ENCODE measurements at regions not wholly inside any gene's neighbourhood (a gene's known extent, or its start where the extent isn't known, plus 50 kb on each side); places are given as distances from the start of the nearest gene placed in this dataset.

GRCh38 chr9:2320114-2320513 lies 301.5 kb upstream of the VLDLR start:
- Histone ChIP-seq H3K79me2 (ENCODE audit: control insufficient read depth, insufficient read depth, low read length) (no peaks in the 10 kb centered on the region), H3K36me3 (ENCODE audit: control insufficient read depth in 2 of 2, extremely low read depth in 1 of 2, insufficient read depth in 2 of 2, low read length in 2 of 2) (no peaks in the 10 kb centered on the region), H3K9me1 (replicated peaks; ENCODE audit: control insufficient read depth, extremely low read depth, insufficient read depth, low read length) (no peaks in the 10 kb centered on the region), H3K27ac (ENCODE audit: insufficient read depth, low read depth, low read length) (no peak overlapping the region), H3K4me1 (ENCODE audit: control insufficient read depth, extremely low read depth, insufficient read depth, low read length) (no peaks in the 10 kb centered on the region), H3K9me3 (replicated peaks; ENCODE audit: control insufficient read depth, insufficient read depth, low read length) (no peaks in the 10 kb centered on the region), H3K4me2 (ENCODE audit: insufficient read depth, low read length) (no peak overlapping the region), H3K4me3 (replicated peaks in 1 of 3; ENCODE audit: insufficient read depth in 1 of 3, low read depth in 1 of 3, low read length in 3 of 3) (no peak overlapping the region), H2AFZ (ENCODE audit: low read depth, low read length) (no peak overlapping the region), H3K27me3 (ENCODE audit: control insufficient read depth in 2 of 2, insufficient read depth in 2 of 2, low read length in 2 of 2) (no peaks in the 10 kb centered on the region), H3K9ac (replicated peaks; ENCODE audit: extremely low read depth, insufficient read depth, low read length) (no peak overlapping the region), H4K20me1 (replicated peaks; ENCODE audit: control insufficient read depth, extremely low read depth, insufficient read depth, low read length) (no peaks in the 10 kb centered on the region)
- intact Hi-C loops (cut with micrococcal nuclease) (loop anchor here (5.0 kb wide), 1 partner anchor 407 kb away; no protein-coding TSS in a partner anchor), dilution Hi-C loops (cut with MboI; ENCODE audit: extremely low pct_ligation_motif_present, low sequenced_read_pairs) (no loop called here)
- no peak for TF ChIP-seq MYC (IDR thresholded peaks at IDR 0.05; ENCODE audit: low read depth, low read length)
- no peak for TF ChIP-seq CTCF (IDR thresholded peaks at IDR 0.05; ENCODE audit: extremely low read depth in 1 of 2, insufficient read depth in 1 of 2, low read depth in 1 of 2, low read length in 2 of 2)
- no peak for TF ChIP-seq POLR2A (IDR thresholded peaks at IDR 0.05; ENCODE audit: low read depth, low read length)
- no peak for TF ChIP-seq FOS (IDR thresholded peaks at IDR 0.05; ENCODE audit: borderline replicate concordance, insufficient read depth, low read length)
- TF ChIP-seq MAX (IDR thresholded peaks at IDR 0.05; ENCODE audit: insufficient read depth, insufficient read length), result no peak
- TF ChIP-seq JUN (IDR thresholded peaks at IDR 0.05; ENCODE audit: borderline replicate concordance, insufficient read depth, insufficient read length, low read depth), result no peak
- TF ChIP-seq EZH2 (IDR thresholded peaks at IDR 0.05; ENCODE audit: borderline replicate concordance, low read depth, low read length, severe bottlenecking), result no peak
- TF ChIP-seq GATA2 (IDR thresholded peaks at IDR 0.05; ENCODE audit: insufficient read depth, insufficient read length, low read depth, low read length), result no peak
- TF ChIP-seq POLR2AphosphoS5 (IDR thresholded peaks at IDR 0.05; ENCODE audit: insufficient read depth, low read depth, low read length), result no peak
- FAIRE-seq, result no peak
- POLR2A ChIA-PET, result no interaction called here
- DNase-seq (ENCODE audit: low read depth, low spot score), result no peak
- no TSS peak for BruUV-seq (replicated peaks)
- CTCF ChIA-PET, result interaction anchor here (0.5 to 0.9 kb wide), 2 partner anchors 8 to 408 kb away, joined by 3 read pairs; no protein-coding TSS in a partner anchor
